Neuronal stem cell (in vitro differentiated cells): ENCODE measurements at regions not wholly inside any gene's neighbourhood (a gene's known extent, or its start where the extent isn't known, plus 50 kb on each side); places are given as distances from the start of the nearest gene placed in this dataset.
A peak's percentile ranks its signal among the peaks of the same experiment; 100 is the strongest.

Experiments used
- DNase-seq: peaks from one replicate; pipeline ENCODE4 v3.0.0-alpha.2; 2013; ENCODE audit warnings: low spot score
- H2AFZ ChIP-seq: one replicate; pipeline ENCODE4 v1.6.1; 2013; ENCODE audit warnings: mild to moderate bottlenecking, low read length, inconsistent platforms
- H2AK5ac ChIP-seq: 2 replicates; pipeline ENCODE4 v1.6.1; 2013; ENCODE audit warnings: low read depth, mild to moderate bottlenecking, inconsistent platforms, low read length, moderate library complexity, mixed read lengths
- H2BK120ac ChIP-seq: 2 replicates; pipeline ENCODE4 v1.6.1; 2013; ENCODE audit warnings: low read depth, mild to moderate bottlenecking, inconsistent platforms, low read length, moderate library complexity, mixed read lengths
- H2BK12ac ChIP-seq: one replicate; pipeline ENCODE4 v1.6.1; 2013; ENCODE audit warnings: low read length, inconsistent platforms
- H2BK15ac ChIP-seq: 2 replicates; pipeline ENCODE4 v1.6.1; 2013; ENCODE audit warnings: mild to moderate bottlenecking, low read length, inconsistent platforms, mixed read lengths
- H2BK5ac ChIP-seq: one replicate; pipeline ENCODE4 v1.6.1; 2013; ENCODE audit warnings: inconsistent platforms, mild to moderate bottlenecking, low read length, moderate library complexity
- H3K14ac ChIP-seq: one replicate; pipeline ENCODE4 v1.6.1; 2013; ENCODE audit warnings: low read length, inconsistent platforms
- H3K18ac ChIP-seq: 2 replicates; pipeline ENCODE4 v1.6.1; 2013; ENCODE audit warnings: low read length, inconsistent platforms
- H3K23ac ChIP-seq: 2 replicates; pipeline ENCODE4 v1.6.1; 2013; ENCODE audit warnings: low read depth, mild to moderate bottlenecking, mixed read lengths, low read length, inconsistent platforms; ENCODE audit not compliant: poor library complexity
- H3K27ac ChIP-seq: replicated peaks from 3 replicates; pipeline ENCODE4 v1.5.1; 2013; ENCODE audit warnings: low read length, inconsistent platforms
- H3K27me3 ChIP-seq, 3 experiments: 2 replicates each; pipeline ENCODE4 v1.6.1; 2013; ENCODE audit warnings: low read length in 3 of 3, mild to moderate bottlenecking in 2 of 3, inconsistent platforms in 1 of 3, low read depth in 1 of 3, mixed read lengths in 1 of 3, moderate library complexity in 1 of 3; ENCODE audit not compliant: control insufficient read depth in 3 of 3, insufficient read depth in 3 of 3
- H3K36me3 ChIP-seq, 2 donors: replicated peaks in 1 of 2; 2 replicates each; pipeline ENCODE4 v1.6.1; 2013; ENCODE audit warnings: low read length in 2 of 2; ENCODE audit not compliant: control insufficient read depth in 2 of 2, insufficient read depth in 2 of 2
- H3K4ac ChIP-seq: 2 replicates; pipeline ENCODE4 v1.6.1; 2013; ENCODE audit warnings: inconsistent platforms, mild to moderate bottlenecking, low read length, moderate library complexity
- H3K4me1 ChIP-seq, 2 donors: 1 replicate in 1 of 2; 2 replicates in 1 of 2; pipeline ENCODE4 v1.6.1; 2013; ENCODE audit warnings: low read length in 2 of 2, low read depth in 1 of 2; ENCODE audit not compliant: control insufficient read depth in 2 of 2, insufficient read depth in 1 of 2
- H3K4me2 ChIP-seq: one replicate; pipeline ENCODE4 v1.6.1; 2013; ENCODE audit warnings: mild to moderate bottlenecking, low read length, inconsistent platforms; ENCODE audit not compliant: insufficient read depth, poor library complexity, severe bottlenecking
- H3K4me3 ChIP-seq, 2 donors: 2 replicates each; pipeline ENCODE4 v1.5.1; 2013; ENCODE audit warnings: low read length in 2 of 2, mild to moderate bottlenecking in 2 of 2, inconsistent platforms in 1 of 2, moderate library complexity in 1 of 2
- H3K79me1 ChIP-seq: one replicate; pipeline ENCODE4 v1.6.1; 2013; ENCODE audit warnings: low read depth, mild to moderate bottlenecking, inconsistent platforms, low read length, moderate library complexity
- H3K9ac ChIP-seq: one replicate; pipeline ENCODE4 v1.6.1; 2013; ENCODE audit warnings: mild to moderate bottlenecking, low read depth, low read length, inconsistent platforms; ENCODE audit not compliant: poor library complexity
- H3K9me3 ChIP-seq, 2 donors: replicated peaks in 1 of 2; 2 replicates each; pipeline versions ENCODE3 to v1.6.1; 2013; ENCODE audit warnings: low read length in 2 of 2, mild to moderate bottlenecking in 2 of 2, inconsistent platforms in 1 of 2, low read depth in 1 of 2, mixed read lengths in 1 of 2, moderate library complexity in 1 of 2; ENCODE audit not compliant: control insufficient read depth in 2 of 2, insufficient read depth in 1 of 2
- H4K8ac ChIP-seq: one replicate; pipeline ENCODE4 v1.6.1; 2013; ENCODE audit warnings: low read depth, mild to moderate bottlenecking, inconsistent platforms, low read length, moderate library complexity
- H4K91ac ChIP-seq: one replicate; pipeline ENCODE4 v1.6.1; 2013; ENCODE audit warnings: low read length, low read depth, mild to moderate bottlenecking, inconsistent platforms; ENCODE audit not compliant: poor library complexity
- WGBS, 2 donors: extraction: QIAGEN DNeasy Blood & Tissue Kit; methylation state at CpG; one replicate each; pipeline ENCODE4 v1.1.7; 2013; ENCODE audit warnings: missing lambda C conversion rate in 2 of 2, mixed read lengths in 1 of 2; ENCODE audit not compliant: insufficient read length in 2 of 2, insufficient replicate concordance in 1 of 2; ENCODE audit errors: extremely low coverage in 2 of 2; 5-methylcytosine and 5-hydroxymethylcytosine counted together

DNA sequence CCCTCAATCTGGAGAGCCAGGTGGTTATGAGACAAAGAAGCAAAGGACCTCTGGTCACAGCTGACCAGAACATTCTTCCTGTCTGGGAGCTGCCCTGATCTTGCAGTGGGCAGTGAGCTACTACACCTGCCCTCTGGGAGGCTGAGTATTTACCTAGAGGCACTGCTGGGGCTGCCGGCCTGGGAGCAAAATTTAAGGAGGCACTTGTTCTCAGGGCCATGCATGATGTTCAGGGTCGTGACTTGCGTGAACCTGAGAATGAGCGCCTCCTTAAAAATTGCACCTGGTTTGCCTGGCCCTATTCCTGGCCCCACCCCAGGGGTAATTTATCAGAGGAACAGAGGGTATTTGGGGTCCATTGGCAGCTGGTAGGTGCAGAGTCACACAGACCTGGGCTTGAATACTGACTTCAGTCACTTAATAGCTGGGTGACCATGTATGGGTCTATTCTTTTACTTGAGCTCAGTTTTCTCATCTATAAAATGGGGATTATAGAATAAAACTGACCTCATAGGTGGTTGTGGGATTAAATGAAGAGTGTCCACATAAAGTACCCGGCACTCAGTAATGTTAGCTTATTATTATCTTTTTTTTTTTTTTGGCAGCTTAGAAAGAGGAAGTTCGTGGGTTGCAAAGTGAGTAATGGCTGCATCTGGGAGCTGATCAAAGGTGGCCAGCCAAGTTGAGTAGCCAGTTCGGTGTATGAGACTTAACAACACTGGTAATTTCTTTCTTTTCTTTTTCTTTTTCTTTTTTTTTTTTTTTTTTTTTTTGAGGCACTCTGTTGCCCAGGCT is 107.4 kb upstream of the MED13L start:
- DNase-seq, result no peak
- H3K9me3 ChIP-seq, result no peaks in the 10 kb centered on the region
- no CpG with 5 or more reads among the region's 7 CpGs for WGBS, 2 donors
- peak overlapping the region; percentile 7 for H2BK5ac ChIP-seq
- H2AK5ac ChIP-seq, result peak overlapping the region; percentile 12
- no peak overlapping the region for H4K91ac ChIP-seq
- H3K23ac ChIP-seq, result no peak overlapping the region
- H3K36me3 ChIP-seq, result no peaks in the 10 kb centered on the region
- H3K27ac ChIP-seq, result no peak overlapping the region
- H2BK120ac ChIP-seq, result peak overlapping the region; percentile 1
- no peak overlapping the region for H3K4me2 ChIP-seq
- no peaks in the 10 kb centered on the region for H3K79me1 ChIP-seq
- no peak overlapping the region for H3K4me3 ChIP-seq
- no peak overlapping the region for H2AFZ ChIP-seq
- H3K18ac ChIP-seq, result no peak overlapping the region
- no peak overlapping the region for H4K8ac ChIP-seq
- H3K9ac ChIP-seq, result no peak overlapping the region
- H3K27me3 ChIP-seq, result peaks cover 0 to 9% (median 0%) of the 10 kb centered on the region in 3 experiments
- H3K4me1 ChIP-seq, result peaks cover 16 to 29% of the 10 kb centered on the region in 2 donors
- no peak overlapping the region for H3K14ac ChIP-seq
- no peak overlapping the region for H2BK12ac ChIP-seq
- H2BK15ac ChIP-seq, result no peak overlapping the region
- no peak overlapping the region for H3K4ac ChIP-seq

DNA sequence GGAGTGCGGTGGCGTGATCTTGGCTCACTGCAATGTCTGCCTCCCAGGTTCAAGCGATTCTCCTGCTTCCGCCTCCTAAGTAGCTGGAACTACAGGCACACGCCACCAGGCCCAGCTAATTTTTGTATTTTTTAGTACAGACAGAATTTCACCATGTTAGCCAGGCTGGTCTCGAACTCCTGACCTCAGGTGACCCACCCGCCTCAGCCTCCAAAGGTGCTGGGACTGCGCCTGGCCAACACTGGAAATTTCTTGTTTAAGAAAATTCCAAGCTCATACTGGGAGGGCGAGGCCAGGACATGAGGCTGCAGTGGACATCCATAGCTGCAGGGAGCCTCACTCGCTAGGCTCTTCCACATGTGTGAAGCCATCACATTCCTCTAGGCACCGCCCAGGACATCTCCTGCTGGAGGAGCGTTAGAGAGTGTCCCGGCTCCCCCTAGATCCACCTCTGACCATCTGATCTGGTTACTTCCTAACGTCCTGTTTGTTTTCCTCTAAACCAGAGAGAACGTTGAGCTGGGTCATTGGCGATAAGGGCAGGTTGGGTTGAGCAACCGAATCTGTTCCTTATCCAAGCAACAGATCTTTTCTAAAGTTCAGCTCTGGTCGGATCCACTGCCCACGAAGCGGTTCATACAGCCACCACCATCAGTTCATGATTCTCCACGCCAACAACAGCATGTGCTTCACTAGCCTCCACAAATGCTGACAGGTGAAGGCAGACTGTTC is 108.2 kb upstream of the MED13L start:
- no peak overlapping the region for H4K8ac ChIP-seq
- no peak overlapping the region for H4K91ac ChIP-seq
- peak overlapping the region; percentile 66 for H2BK12ac ChIP-seq
- no peak overlapping the region for H3K23ac ChIP-seq
- no peaks in the 10 kb centered on the region for H3K9me3 ChIP-seq
- no CpG with 5 or more reads among the region's 21 CpGs for whole genome bisulfite sequencing, 2 donors
- H3K79me1 ChIP-seq, result no peaks in the 10 kb centered on the region
- H3K9ac ChIP-seq, result peak overlapping the region; percentile 1
- peak overlapping the region; percentile 41 for H2AK5ac ChIP-seq
- no peak overlapping the region for H2BK5ac ChIP-seq
- H3K4me3 ChIP-seq, result no peak overlapping the region
- no peak overlapping the region for H3K18ac ChIP-seq
- H3K36me3 ChIP-seq, result no peaks in the 10 kb centered on the region
- H3K27ac ChIP-seq, result no peak overlapping the region
- H2AFZ ChIP-seq, result no peak overlapping the region
- H3K14ac ChIP-seq, result no peak overlapping the region
- no peak overlapping the region for H3K4me2 ChIP-seq
- H3K4ac ChIP-seq, result no peak overlapping the region
- peaks cover 0 to 9% (median 0%) of the 10 kb centered on the region in 3 experiments for H3K27me3 ChIP-seq
- peaks cover 16 to 29% of the 10 kb centered on the region in 2 donors for H3K4me1 ChIP-seq
- H2BK15ac ChIP-seq, result peak overlapping the region; percentile 10
- no peak overlapping the region for H2BK120ac ChIP-seq
- DNase-seq, result no peak

DNA sequence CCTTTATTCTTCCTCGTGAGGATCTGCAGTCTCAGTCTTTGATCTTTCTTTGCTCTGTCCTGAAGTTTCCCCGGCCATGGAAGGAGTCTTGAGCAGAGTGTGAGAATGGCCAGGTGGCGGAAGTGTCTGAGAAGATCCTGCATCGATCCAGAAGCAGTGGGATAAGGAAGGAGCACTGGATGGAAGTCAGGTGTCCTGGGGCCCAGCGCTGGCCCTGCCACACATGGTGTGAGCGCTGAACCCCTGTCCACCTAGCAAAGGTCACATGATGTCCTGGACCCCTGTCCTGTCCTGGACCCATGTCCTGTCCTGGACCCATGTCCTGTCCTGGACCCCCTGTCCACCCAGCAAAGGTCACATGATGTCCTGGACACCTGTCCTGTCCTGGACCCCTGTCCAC is 111.8 kb upstream of the MED13L start:
- Histone ChIP-seq H2AK5ac (peak overlapping the region; percentile 94), H3K4me2 (no peak overlapping the region), H3K4me3 (no peak overlapping the region), H3K4ac (no peak overlapping the region), H2BK120ac (peak overlapping the region; percentile 56), H2BK5ac (peak overlapping the region; percentile 62), H3K4me1 (peaks cover 0 to 9% of the 10 kb centered on the region in 2 donors), H2AFZ (no peak overlapping the region), H4K8ac (no peak overlapping the region), H3K9me3 (peaks cover 0 to 7% of the 10 kb centered on the region in 2 donors), H3K9ac (peak overlapping the region; percentile 3), H4K91ac (no peak overlapping the region), H3K23ac (no peak overlapping the region), H3K14ac (peak overlapping the region; percentile 98), H3K27me3 (no peaks in the 10 kb centered on the region), H3K18ac (peak overlapping the region; percentile 12), H3K36me3 (no peaks in the 10 kb centered on the region), H2BK12ac (no peak overlapping the region), H3K79me1 (no peaks in the 10 kb centered on the region), H2BK15ac (peak overlapping the region; percentile 95), H3K27ac (no peak overlapping the region)
- no peak for DNase-seq
- WGBS, 2 donors, result no CpG with 5 or more reads among the region's 6 CpGs

DNA sequence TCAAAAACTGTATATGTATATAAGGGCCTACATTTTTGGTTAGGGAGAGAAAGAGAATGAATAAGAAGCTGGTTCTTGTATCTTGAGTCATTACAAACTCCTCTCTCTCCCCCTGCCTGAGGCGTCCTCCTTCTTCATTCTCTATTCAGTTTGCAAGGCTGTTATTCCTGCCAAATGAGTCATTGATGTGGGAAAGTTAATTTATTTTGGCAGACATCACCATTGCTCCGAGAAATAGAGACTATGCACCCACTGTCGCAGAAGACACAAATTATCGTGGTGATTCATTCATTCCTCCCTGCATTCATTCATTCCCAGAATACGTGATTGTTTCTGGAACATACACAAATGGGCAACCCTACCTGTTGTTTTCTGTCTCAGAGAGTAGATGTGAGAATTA is 112.5 kb upstream of the MED13L start:
- Histone ChIP-seq H2BK5ac (no peak overlapping the region), H3K4me2 (no peak overlapping the region), H3K27ac (no peak overlapping the region), H3K4me3 (no peak overlapping the region), H2BK120ac (no peak overlapping the region), H2AK5ac (no peak overlapping the region), H2AFZ (no peak overlapping the region), H4K8ac (no peak overlapping the region), H3K27me3 (no peaks in the 10 kb centered on the region), H3K4me1 (peaks cover 0 to 3% of the 10 kb centered on the region in 2 donors), H3K18ac (no peak overlapping the region), H2BK15ac (no peak overlapping the region), H3K9ac (no peak overlapping the region), H3K23ac (no peak overlapping the region), H3K79me1 (no peaks in the 10 kb centered on the region), H4K91ac (no peak overlapping the region), H3K9me3 (peaks cover 0 to 7% of the 10 kb centered on the region in 2 donors), H3K14ac (no peak overlapping the region), H3K36me3 (no peaks in the 10 kb centered on the region), H3K4ac (no peak overlapping the region), H2BK12ac (no peak overlapping the region)
- no peak for DNase-seq
- WGBS, 2 donors, result no CpG with 5 or more reads among the region's 5 CpGs
